Ovary (tissue), 7 donors: ENCODE measurements at regions not wholly inside any gene's neighbourhood (a gene's known extent, or its start where the extent isn't known, plus 50 kb on each side); places are given as distances from the start of the nearest gene placed in this dataset.

Experiments used
- DNase-seq, 5 donors: peaks; one replicate each; pipeline ENCODE4 v3.0.0-alpha.2; 2019 to 2020
- H3K27ac ChIP-seq, 2 donors: fragments of 200-600 bp; one replicate each; pipeline versions ENCODE4 v1.5.1 to v1.8.0; 2019 to 2022
- H3K27me3 ChIP-seq: fragments of 200-600 bp; one replicate; pipeline ENCODE4 v1.8.0; 2022
- H3K36me3 ChIP-seq: fragments of 200-600 bp; sonication (generic); one replicate; pipeline ENCODE4 v1.5.1; 2019
- H3K4me1 ChIP-seq: one replicate; pipeline ENCODE4 v1.8.1; 2013; ENCODE audit warnings: mild to moderate bottlenecking, moderate library complexity; ENCODE audit not compliant: insufficient read depth
- H3K4me3 ChIP-seq: fragments of 200-600 bp; sonication (generic); one replicate; pipeline ENCODE4 v1.5.1; 2017
- H3K9me3 ChIP-seq, 2 donors: fragments of 200-600 bp in 1 of 2; sonication (generic) in 1 of 2; one replicate each; pipeline versions ENCODE4 v1.5.1 to v1.8.1; 2013 to 2019; ENCODE audit warnings: mild to moderate bottlenecking in 1 of 2, moderate library complexity in 1 of 2
- EP300 ChIP-seq: sonication (generic); formaldehyde crosslinking; IDR thresholded peaks from one replicate; pipeline ENCODE4 v1.6.1; 2017; ENCODE audit warnings: antibody characterized with exemption
- POLR2A ChIP-seq: fragments of 450-650 bp; IDR thresholded peaks from one replicate; pipeline ENCODE4 v1.6.1; 2017; ENCODE audit warnings: antibody characterized with exemption, mild to moderate bottlenecking, moderate library complexity
- WGBS, 3 donors: extraction: QIAGEN DNeasy Blood & Tissue Kit in 1 of 3; methylation state at CpG; one replicate each; pipeline versions ENCODE4 v1.1.5 to v1.1.7; 2013 to 2017; 5-methylcytosine and 5-hydroxymethylcytosine counted together
- intact Hi-C, 4 donors: fragments of 100-400 bp; cut with DNase I; formaldehyde crosslinking; loops; one replicate each; pipeline versions ENCODE4 v1.11.0 to v1.15.1; 2022 to 2023
- TF ChIP-seq, protein P1 (sequence below), 3 donors: fragments of 450-650 bp in 2 of 3; fragments of 200-600 bp in 1 of 3; IDR thresholded peaks; one replicate each; pipeline versions ENCODE4 v1.5.1 to v1.8.0; 2016 to 2022; ENCODE audit warnings: antibody characterized with exemption in 3 of 3, mild to moderate bottlenecking in 1 of 3
- donor health status: DM: no; HTN: no; CAD: no; lungs with moderate emphysema.
- donor health status: DM: no; HTN: no; CAD: no.
- donor health status: Bipolar disorder and iron deficiency.
- donor health status: DM: no; HTN: no; CAD: no.
- donor health status: DM: yes; HTN: yes; CAD: no.

DNA sequence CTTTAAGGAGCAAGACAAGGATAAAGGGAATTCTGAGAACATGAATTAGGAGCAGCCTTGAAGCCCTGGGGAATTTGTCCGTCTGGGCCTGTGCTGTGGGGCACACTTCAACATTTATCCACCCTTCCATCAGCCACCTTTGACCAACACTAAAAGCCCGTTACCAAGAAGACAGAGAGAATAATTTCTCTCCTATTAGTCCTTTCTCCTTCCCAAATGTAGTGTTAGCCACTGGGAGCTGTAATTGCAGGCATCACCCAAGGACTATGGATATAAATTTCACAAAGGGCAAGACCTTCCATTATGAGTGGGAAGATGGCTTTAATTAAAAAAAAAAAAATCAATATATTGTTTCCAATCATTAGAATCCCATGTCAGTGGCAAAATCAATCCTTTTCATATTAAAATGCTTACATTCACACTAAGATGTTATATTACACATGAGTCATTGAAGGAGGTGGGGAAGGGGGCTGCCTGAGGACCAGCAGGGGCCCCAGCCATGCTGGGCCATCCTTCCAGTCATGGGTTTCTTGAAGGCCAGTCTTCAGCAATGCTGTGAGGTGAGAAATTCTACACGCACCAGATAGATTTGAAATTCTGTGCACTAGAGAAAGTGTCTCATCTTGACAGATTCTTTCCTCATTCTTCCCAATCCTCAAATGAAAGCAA is 292.5 kb upstream of the NRP1 start:
- no peaks in the 10 kb centered on the region for H3K27me3 ChIP-seq
- intact Hi-C loops = no loop called here
- no peak overlapping the region for H3K27ac ChIP-seq
- H3K36me3 ChIP-seq = no peaks in the 10 kb centered on the region
- 96 to 97% (median 96%) methylated on average over 3 of the region's 3 CpGs for WGBS, 3 donors
- no peak overlapping the region for H3K4me3 ChIP-seq
- DNase-seq = no peak
- TF ChIP-seq, protein P1, sequence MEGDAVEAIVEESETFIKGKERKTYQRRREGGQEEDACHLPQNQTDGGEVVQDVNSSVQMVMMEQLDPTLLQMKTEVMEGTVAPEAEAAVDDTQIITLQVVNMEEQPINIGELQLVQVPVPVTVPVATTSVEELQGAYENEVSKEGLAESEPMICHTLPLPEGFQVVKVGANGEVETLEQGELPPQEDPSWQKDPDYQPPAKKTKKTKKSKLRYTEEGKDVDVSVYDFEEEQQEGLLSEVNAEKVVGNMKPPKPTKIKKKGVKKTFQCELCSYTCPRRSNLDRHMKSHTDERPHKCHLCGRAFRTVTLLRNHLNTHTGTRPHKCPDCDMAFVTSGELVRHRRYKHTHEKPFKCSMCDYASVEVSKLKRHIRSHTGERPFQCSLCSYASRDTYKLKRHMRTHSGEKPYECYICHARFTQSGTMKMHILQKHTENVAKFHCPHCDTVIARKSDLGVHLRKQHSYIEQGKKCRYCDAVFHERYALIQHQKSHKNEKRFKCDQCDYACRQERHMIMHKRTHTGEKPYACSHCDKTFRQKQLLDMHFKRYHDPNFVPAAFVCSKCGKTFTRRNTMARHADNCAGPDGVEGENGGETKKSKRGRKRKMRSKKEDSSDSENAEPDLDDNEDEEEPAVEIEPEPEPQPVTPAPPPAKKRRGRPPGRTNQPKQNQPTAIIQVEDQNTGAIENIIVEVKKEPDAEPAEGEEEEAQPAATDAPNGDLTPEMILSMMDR (IDR thresholded peaks at IDR 0.05) = no peak
- TF ChIP-seq POLR2A (no peak), EP300 (no peak)
- no peaks in the 10 kb centered on the region for H3K9me3 ChIP-seq
- H3K4me1 ChIP-seq = no peaks in the 10 kb centered on the region

DNA sequence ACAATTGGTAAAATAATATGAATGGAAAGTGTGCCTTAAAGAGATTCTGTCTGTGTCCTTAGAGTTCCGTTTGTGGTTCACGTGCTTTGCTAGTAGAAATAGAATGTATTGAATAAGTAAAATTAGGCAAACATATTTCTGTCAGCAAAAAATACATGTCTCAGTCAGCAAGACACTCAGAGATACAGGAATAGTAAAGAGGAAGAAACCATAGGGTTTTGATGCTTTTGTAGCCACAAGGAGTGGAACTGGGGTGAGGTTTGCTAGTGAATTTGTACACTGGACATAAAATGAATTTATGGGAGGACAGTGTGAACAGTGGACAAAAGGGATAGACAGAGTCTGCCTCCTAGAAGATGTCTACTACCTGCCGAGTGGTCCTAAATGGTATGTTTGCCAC is 289.2 kb upstream of the NRP1 start:
- Histone ChIP-seq H3K27ac (no peak overlapping the region), H3K4me3 (no peak overlapping the region), H3K36me3 (no peaks in the 10 kb centered on the region), H3K4me1 (no peaks in the 10 kb centered on the region), H3K27me3 (no peaks in the 10 kb centered on the region), H3K9me3 (no peaks in the 10 kb centered on the region)
- 91 to 95% (median 93%) methylated on average over 3 of the region's 3 CpGs for WGBS, 3 donors
- TF ChIP-seq EP300 (no peak), POLR2A (no peak)
- TF ChIP-seq, protein P1 (IDR thresholded peaks at IDR 0.05) = no peak
- intact Hi-C loops = no loop called here
- DNase-seq = no peak

DNA sequence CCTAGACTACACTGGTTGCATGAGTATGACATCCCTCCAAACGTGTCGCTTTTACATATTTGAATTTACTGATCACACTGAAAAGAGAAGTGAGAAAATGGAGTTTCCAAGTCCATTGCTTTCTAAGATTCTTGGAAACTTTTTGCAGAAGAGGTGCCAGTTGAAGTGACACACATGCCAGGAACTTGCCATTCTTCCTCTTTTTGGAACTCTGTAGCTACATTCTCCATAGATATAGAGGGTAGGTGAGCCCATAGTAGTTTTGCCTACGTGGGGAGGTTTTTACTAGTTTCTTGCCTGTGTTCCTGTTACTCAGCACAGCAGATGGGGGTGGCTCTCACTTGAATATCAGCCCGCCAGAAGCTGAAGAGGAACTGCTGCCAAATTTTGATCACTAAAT is 286.6 kb upstream of the NRP1 start:
- intact Hi-C loops = no loop called here
- no peaks in the 10 kb centered on the region for H3K4me1 ChIP-seq
- H3K27me3 ChIP-seq = no peaks in the 10 kb centered on the region
- no peaks in the 10 kb centered on the region for H3K9me3 ChIP-seq
- 74 to 80% (median 75%) methylated on average over 4 of the region's 4 CpGs for WGBS, 3 donors
- no peak overlapping the region for H3K27ac ChIP-seq
- no peaks in the 10 kb centered on the region for H3K36me3 ChIP-seq
- no peak overlapping the region for H3K4me3 ChIP-seq
- DNase-seq = no peak
- TF ChIP-seq, protein P1 (IDR thresholded peaks at IDR 0.05) = no peak
- TF ChIP-seq POLR2A (no peak), EP300 (no peak)

DNA sequence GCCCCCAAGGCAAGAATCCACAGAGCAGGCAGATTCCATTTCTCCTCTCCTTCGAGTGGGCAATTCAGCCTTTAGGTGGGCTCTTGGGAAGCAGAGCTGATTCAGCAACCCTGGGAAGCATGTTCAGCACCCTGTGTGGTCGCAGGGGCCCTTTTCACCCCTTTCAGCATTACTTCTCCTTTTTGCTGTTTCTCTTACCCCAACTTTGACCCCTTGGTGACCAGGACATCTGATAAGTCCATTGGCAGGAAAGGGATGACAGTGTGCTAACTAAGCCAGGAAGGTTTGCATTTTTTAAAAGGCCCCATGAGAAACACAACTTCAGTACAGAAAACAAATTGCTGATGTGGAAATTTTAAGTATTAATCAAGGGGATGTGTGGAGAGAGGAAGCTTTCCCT is 283.7 kb upstream of the NRP1 start:
- DNase-seq = no peak
- no peaks in the 10 kb centered on the region for H3K27me3 ChIP-seq
- WGBS, 3 donors = 86 to 97% (median 94%) methylated on average over 2 of the region's 2 CpGs
- H3K4me3 ChIP-seq = no peak overlapping the region
- no peaks in the 10 kb centered on the region for H3K36me3 ChIP-seq
- intact Hi-C loops = no loop called here
- H3K27ac ChIP-seq = no peak overlapping the region
- H3K9me3 ChIP-seq = no peaks in the 10 kb centered on the region
- H3K4me1 ChIP-seq = no peaks in the 10 kb centered on the region
- TF ChIP-seq POLR2A (no peak), EP300 (no peak)
- TF ChIP-seq, protein P1 (IDR thresholded peaks at IDR 0.05) = no peak
